Lung microvascular endothelial cell (primary cell): ENCODE measurements at regions not wholly inside any gene's neighbourhood (a gene's known extent, or its start where the extent isn't known, plus 50 kb on each side); places are given as distances from the start of the nearest gene placed in this dataset.
A peak's percentile ranks its signal among the peaks of the same experiment; 100 is the strongest.

Experiments
- DNase-seq, 2 donors: peaks; one replicate each; pipeline versions ENCODE4 v3.0.0 to v3.0.0-alpha.2; 2010; ENCODE audit warnings: low read depth in 2 of 2

DNA sequence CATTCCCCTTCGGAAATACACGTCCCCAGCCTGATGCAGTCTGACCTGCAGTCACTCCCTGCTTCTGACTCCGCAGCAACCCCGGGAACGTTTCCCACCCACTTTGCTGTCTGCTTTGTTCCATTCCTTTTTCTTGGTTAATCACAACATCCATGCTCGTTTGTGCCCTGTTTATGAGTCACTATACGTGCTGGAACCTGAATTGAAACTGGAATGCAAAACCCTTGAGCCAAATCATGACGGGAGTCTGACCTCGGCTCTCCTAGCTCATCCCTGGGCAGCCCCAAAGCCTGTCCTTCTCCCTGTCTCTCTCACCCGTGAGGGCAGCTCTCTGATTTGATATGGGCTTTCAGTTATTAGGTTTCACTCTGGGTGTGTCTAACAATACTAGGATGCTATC lies 57.1 kb upstream of the RNF152 start:
- DNase-seq: peak; percentile 49 to 85

DNA sequence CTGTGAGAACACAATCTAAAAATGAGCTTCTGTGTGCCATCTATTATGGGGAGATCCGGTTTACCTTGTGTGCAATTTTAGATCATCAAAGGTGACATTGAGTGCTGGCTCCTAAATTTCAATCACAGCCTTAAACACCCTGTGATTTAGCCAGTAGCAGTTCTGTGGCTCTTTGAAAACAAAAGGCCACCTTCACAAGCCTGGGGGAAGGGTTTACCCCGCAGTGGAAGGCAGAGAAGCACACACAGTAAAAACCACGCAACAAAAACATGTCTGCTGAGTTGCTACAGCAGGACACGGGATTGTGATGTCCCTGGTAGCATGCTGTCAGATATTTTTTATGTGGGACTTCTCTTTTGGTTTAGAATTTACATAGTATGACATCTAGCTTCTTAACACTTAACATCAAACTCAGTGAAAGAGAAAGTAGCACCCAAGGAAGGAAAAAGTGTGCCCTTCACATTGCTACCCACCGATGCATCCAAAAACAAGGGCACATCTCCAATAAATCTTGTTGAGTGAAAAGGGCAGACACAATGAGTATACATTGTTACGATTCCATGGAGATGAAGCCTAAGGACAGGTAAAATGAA lies 56.1 kb upstream of the RNF152 start:
- DNase-seq: no peak

DNA sequence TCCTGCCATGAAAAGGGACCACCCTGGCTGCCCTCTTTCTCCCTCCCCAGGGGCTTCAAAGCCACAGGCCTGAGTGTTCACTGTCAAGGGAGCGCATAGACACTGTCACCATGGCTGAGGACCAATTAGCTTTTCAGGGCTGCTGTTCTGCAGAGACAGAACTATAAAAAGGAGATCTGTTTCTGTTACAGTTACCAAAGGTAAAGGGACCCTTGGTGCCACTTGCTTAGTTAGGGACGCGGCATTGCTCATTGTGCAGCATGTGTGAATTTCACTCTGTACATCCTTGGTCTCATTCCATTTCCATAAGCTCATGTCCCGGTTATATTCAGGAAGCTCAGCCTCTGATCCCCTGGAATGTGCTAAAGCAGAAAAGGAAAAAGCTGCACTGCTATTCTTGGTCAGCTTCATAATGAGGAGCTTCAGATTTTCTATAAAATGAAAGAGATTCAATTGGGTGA lies 55.5 kb upstream of the RNF152 start:
- DNase-seq: peak in 1 of 2 donors; percentile 78

DNA sequence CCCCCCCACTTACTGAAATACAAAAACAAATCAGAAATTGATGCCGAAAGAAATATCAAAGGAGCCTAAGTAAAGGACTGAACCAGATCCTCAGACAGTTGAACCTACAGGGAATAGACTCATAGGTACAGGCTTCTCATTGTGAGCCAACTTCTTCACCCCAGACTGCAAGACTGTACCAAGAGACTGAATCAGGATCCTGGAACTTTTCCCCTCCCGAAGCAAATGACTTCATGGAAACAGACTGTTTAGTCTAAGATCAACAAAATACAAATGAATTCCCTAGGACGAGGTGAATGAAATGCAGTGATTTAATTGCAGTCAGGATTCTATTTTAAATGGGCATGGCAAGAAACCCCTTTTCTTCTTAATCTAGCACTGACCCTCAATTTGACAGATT lies 53.6 kb upstream of the RNF152 start:
- DNase-seq: no peak

DNA sequence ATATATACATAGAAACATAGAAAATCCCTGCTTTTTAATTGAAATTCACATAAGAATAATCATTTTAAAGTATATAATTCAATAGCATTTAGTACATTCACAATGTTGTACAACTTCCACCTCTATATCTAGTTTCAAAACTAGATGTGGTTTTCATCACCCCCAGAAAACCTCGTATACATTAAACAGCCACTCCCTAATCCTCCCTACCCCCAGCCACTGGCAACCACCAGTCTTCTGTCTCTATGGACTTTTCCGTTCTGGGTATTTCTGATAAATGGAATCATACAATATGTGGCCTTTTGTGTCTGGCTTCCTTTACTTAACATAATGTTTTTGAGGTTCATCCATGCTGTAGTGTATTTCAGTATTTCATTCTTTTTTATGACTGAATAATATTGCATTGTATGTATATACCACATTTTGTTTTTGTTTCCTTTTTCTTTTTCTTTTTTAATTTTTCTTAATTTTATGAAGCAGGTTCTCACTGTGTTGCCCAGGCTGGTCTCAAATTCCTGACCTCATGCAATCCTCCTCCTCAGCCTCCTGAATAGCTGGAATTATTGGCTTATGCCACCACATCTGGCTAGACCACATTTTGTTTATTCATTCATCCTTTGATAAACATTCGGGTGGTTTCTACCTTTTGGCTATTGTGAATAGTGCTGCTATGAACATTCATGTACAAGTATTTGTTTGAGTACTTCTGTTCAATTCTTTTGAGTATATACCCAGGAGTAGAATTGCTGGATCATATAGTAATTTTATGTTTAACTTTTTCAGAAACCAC lies 50.6 kb upstream of the RNF152 start:
- DNase-seq: no peak
